ENCODE measurements at regions not wholly inside any gene's neighbourhood (a gene's known extent, or its start where the extent isn't known, plus 50 kb on each side); places are given as distances from the start of the nearest gene placed in this dataset.

- TF ChIP-seq POLR2A (IDR thresholded peaks at IDR 0.05): no peak
- TF ChIP-seq CTCF (IDR thresholded peaks at IDR 0.05): no peak
Observed at GRCh38 chr7:126041472-126041871, 1111.8 kb upstream of the POT1 start.
